Retinal pigment epithelial cell (primary cell): ENCODE measurements at regions not wholly inside any gene's neighbourhood (a gene's known extent, or its start where the extent isn't known, plus 50 kb on each side); places are given as distances from the start of the nearest gene placed in this dataset.

Experiments used
- DNase-seq: peaks from one replicate; pipeline ENCODE4 v3.0.0-alpha.2; 2010; ENCODE audit warnings: low read depth
- H3K4me3 ChIP-seq: 2 replicates; pipeline ENCODE4 v1.5.1; 2011; ENCODE audit warnings: mild to moderate bottlenecking, low read length, control low read depth, moderate library complexity
- TF ChIP-seq, protein P1 (sequence below): conservative IDR thresholded peaks from 2 replicates; pipeline ENCODE4 v1.5.1; 2011; ENCODE audit warnings: low read depth, low read length, control low read depth, inconsistent platforms

DNA sequence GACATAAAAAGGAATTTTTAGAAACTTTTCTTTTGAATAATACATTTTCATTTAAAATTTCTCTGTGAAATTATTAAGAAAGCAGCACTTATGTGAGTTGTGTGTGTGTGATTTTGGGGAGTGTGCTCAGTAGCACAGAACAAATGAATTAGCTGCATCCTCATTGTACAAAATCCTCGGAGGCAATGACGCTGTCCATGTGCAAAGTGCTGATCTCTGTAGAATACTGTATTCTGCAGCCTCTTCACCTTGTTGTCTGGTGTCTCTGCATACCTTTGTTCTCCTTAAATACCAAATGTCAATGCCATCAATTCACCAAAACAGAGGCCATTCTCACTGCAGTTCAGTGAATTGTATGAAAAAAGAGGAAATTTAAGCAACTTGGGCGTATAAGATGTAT is 838.4 kb downstream of the QKI start:
- TF ChIP-seq, protein P1, sequence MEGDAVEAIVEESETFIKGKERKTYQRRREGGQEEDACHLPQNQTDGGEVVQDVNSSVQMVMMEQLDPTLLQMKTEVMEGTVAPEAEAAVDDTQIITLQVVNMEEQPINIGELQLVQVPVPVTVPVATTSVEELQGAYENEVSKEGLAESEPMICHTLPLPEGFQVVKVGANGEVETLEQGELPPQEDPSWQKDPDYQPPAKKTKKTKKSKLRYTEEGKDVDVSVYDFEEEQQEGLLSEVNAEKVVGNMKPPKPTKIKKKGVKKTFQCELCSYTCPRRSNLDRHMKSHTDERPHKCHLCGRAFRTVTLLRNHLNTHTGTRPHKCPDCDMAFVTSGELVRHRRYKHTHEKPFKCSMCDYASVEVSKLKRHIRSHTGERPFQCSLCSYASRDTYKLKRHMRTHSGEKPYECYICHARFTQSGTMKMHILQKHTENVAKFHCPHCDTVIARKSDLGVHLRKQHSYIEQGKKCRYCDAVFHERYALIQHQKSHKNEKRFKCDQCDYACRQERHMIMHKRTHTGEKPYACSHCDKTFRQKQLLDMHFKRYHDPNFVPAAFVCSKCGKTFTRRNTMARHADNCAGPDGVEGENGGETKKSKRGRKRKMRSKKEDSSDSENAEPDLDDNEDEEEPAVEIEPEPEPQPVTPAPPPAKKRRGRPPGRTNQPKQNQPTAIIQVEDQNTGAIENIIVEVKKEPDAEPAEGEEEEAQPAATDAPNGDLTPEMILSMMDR = no peak
- no peak for DNase-seq
- H3K4me3 ChIP-seq = no peak overlapping the region

DNA sequence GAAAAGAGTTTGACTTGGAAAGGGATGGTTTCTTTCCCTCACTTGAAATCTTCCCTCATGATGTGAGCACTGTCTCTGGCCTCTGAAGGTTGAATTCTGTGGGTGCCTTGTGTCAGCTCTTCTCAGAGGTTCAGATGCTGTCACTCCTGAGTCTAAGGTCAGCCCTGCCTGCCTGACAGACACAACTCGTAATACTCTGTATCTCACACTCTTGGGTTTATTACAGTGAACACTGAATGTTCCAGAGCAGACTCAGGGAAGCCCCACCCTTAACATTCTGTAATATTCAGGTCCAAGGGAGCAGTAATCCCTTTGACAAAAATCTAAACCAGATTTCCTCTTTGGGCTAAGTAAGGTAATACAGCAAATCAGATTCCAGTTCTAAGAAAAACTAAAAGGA is 837.8 kb downstream of the QKI start:
- no peak overlapping the region for H3K4me3 ChIP-seq
- DNase-seq = no peak
- TF ChIP-seq, protein P1 = no peak

DNA sequence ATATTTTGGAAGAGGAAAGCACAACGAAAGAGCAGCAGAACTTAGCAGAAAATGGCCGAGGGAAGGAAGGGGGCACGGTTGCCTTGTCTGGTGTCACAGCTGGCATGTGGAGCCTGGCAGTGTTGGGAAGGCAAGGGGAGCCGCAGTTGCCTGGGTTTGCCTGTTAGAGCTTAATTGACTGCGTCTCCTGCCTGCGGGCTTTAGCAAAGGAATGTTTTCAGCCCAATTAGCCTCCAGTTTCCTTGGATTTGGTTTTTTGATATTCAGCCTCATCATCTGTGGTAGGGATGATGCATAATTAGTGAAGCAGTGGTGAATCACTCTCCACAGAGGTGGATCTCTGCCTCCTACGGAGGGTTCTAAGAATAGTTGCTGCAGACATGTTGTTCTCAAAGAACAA is 832.6 kb downstream of the QKI start:
- H3K4me3 ChIP-seq = no peak overlapping the region
- TF ChIP-seq, protein P1 = no peak
- peak; percentile 3 for DNase-seq

DNA sequence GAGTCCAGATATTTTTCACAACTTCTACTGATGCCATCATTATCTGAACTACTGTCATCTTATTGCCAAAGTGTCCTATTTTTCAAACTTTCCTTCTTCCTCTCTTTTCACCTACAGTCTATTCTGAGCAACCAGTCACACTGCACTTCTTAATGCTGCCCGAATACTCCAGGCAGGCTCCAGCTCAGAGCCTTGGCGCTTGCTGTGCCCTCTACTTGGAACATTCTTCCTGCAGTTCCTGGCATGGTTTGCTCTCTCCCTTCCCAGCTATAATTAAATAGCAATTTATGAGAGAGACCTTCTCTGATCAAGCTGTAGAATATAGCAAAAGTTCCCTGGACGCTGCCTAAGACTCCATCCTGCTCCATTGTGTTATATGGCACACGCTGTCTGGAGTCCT is 831.6 kb downstream of the QKI start:
- no peak for DNase-seq
- no peak overlapping the region for H3K4me3 ChIP-seq
- TF ChIP-seq, protein P1 = no peak

DNA sequence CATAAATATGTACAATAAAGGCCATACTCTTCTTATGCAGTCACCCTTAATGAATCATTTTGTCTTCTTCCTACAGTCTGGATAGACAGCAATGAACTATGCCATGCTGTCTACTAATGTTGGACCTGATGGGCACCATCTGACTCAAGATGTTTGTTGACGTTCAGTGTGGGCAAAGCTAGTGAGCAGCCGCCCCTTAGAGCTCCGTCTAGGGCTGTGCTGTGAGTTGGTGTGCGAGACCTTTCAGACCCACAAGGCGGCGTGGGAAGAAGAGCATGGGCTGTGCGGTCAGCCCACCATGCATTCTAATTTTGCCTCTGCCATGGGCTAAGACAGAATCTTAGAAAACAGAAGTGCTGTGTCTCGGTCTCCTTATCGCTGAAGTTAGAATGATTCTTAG is 829.4 kb downstream of the QKI start:
- no peak overlapping the region for H3K4me3 ChIP-seq
- TF ChIP-seq, protein P1 = no peak
- no peak for DNase-seq

DNA sequence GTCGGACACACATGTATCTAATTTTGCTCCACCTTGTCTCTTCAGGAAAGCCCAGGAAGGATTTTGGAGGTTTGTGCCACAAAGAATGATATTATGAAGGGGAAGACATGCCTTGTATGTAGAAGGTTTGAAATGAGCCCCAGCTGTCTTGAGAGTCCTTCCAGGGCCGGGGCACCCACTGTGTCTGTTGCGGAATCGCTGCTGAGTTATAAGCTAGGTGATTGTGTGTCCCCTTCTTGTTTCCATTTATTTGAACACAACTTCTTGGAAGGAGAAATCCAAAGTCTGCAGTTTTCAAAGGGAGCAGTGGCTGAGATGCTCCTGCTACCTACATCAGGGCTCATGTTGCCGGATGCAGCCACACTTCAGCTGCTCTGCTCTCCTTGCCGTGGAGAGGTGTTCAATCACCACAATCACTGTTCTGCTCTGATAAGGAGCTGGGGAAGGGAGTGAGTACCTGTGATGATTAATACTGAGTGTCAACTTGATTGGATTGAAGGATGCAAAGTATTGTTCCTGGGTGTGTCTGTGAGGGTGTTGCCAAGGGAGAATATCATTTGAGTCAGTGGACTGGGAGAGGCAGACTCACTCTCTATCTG is 828.6 kb downstream of the QKI start:
- TF ChIP-seq, protein P1 = no peak
- no peak for DNase-seq
- no peak overlapping the region for H3K4me3 ChIP-seq

DNA sequence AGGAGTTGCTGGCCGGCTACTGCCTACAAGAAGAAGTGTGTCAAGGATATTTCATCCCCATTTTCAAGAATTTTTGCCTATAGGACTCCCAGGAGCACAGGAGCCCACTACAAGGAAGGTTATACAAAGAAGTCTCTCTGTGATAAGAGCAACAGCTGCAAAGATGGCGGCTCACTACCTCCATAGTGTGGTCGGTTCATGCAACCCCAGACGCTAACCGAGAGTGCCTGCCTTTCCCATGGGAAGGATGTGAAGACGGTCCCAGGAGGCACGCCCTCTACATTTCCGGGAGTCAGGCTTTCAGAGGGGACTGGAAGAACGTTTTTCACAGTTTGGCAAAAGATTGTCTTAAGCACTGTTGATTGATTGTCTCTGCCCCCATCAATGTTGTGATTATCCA is 816.3 kb downstream of the QKI start:
- no peak for DNase-seq
- TF ChIP-seq, protein P1 = no peak
- no peak overlapping the region for H3K4me3 ChIP-seq
